ENCODE measurements at regions not wholly inside any gene's neighbourhood (a gene's known extent, or its start where the extent isn't known, plus 50 kb on each side); places are given as distances from the start of the nearest gene placed in this dataset.

- TF ChIP-seq CTCF (IDR thresholded peaks at IDR 0.05) (no peak), POLR2A (IDR thresholded peaks at IDR 0.05) (no peak)
These were observed 698.5 kb downstream of the NR4A2 start for GRCh38 chr2:155633887-155634570.

All from heart left ventricle (tissue), 13 donors.